GM21529 (cell line): ENCODE measurements at regions not wholly inside any gene's neighbourhood (a gene's known extent, or its start where the extent isn't known, plus 50 kb on each side); places are given as distances from the start of the nearest gene placed in this dataset.
"Not testable (repeated sequence)": the region's sequence is repeated elsewhere in the genome, so short reads cannot be mapped to it uniquely, and the experiment has no call there.

Experiments used
- ATAC-seq: cut with Tn5 transposase; IDR thresholded peaks from one replicate; pipeline ENCODE4 v1.9.1; 2021; ENCODE audit not compliant: unreplicated experiment

DNA sequence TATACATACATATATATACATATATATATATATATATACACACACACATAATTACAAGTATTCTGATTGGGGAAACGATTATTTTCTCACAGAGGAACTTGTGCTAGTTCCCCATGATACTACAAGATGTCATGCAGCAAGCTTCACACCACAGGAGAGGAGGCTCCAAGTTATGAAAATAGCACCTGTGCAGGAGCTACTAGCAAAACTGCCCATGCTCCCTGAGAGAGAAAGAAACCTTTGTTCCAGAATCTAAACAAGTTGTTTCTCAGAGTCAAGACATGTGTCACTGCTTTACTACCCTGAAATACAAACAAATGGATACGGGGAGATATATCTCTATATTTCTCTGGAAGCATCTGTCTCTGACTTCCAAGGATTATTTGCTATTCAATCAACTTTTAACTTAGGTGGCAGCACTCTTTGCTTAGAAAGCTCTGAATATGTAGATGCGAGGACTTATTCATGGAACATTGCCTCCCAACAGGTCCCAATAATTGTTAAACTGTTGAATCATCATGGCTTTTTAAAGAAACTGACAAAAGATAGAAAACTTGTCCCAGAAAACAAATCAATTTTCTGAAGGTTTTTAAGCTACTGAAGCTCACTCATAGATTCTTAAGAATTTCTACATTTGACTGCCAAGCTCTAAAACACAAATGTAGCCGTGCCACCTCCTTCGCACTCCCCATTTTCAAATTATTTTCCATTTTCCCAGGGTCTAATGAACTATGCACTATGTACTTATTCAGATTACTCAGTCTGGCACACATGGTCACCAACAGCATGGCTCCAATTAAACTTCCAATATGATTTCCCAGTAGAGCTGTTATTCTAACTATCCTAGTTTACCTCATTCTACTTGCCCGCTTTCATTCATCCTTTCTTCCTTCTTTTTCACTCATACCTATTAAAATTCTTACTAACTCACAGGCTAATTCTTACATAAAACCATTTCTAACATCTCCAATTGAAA lies 929.1 kb downstream of the LTN1 start:
- ATAC-seq: no peak

DNA sequence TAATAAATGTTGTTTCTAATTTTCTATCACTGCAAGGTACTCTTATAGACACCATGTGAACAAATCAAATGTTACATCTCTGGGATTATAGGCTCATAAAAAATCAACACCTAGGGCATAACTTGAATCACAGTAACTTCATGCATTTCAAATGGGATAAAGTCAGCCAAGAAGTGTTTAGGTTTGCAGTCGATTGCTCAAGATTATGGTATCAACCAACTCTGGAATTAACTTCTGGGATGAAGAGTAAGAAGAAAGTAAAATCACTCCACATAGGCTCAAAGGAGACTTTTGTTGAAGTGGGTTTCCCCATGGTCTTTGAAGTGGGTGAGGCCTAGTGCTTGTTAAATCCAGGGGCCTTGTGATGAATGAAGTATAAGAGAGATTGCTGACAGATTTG lies 939.7 kb downstream of the LTN1 start:
- not testable (repeated sequence) for ATAC-seq

DNA sequence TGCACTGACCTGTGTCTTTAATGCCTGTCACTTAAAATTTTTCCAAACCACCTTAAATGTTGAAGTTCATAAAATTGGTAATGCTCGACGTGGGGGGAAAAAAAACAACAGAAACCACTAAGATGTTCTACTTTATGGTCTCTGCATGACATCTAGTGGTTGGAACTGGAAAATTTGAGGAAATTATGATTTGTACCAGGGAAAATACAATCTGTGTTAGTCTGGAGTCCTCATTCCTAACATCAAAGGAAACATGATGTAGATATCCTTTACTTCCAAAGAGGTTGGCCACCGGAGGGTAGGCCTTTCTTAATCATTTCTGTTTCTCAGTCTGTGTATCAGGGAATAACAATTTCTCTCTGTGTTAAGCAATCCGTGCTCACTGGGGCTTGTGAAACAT lies 941.0 kb downstream of the LTN1 start:
- not testable (repeated sequence) for ATAC-seq

DNA sequence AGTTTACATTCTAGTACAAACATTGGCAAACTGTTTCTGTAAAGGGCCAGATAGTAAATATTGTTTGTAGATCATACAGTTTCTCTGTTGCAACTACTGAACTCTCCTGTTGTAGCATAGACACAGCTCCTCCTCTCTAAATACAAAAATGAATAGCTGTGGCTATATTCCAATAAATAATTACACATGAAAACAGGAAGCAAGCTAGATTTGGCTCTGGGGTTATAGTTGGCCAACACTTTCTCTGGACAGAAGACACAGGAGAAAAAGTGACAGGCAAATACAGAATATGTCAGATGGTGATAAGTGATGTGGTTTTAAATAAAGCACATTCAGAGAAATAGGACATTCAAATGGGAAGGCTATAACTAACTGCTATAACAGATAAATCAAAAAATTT lies 957.0 kb downstream of the LTN1 start:
- not testable (repeated sequence) for ATAC-seq

DNA sequence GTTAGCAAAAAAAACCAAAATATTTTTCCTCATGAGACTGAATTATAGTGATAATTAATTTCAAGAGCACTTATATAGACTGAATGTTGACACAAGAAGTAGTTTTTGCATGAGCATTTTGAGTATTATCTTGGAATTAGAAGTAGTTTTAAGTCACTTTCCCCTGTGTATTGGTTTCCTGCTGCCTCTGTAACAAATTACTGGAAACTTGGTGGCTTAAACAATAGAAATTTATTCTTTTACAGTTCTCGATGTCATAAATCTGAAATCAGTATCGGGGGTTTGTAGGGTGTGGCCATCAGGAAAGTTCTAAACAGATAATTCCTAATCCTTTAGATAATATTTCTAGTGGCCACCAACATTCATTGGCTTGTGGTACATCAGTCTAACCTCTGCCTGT lies 957.8 kb downstream of the LTN1 start:
- not testable (repeated sequence) for ATAC-seq

DNA sequence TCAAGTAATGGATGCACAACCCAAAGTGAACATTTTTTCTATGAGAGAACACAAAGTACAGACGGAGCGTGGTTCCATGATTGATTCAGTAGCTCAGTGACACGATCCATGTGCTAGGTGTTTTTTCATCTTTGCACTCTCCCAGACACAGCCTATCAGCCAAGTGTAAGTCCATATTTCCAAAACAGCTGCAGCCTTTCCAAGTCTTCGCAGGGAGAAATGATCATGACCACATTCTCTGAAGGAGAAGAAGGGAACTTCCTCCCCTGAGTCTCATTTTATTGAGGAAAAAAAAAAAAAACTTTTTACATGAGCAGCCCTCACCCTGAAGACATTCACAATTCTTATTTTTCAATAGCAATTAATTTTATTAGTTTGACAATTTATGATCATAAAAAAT lies 958.3 kb downstream of the LTN1 start:
- not testable (repeated sequence) for ATAC-seq

DNA sequence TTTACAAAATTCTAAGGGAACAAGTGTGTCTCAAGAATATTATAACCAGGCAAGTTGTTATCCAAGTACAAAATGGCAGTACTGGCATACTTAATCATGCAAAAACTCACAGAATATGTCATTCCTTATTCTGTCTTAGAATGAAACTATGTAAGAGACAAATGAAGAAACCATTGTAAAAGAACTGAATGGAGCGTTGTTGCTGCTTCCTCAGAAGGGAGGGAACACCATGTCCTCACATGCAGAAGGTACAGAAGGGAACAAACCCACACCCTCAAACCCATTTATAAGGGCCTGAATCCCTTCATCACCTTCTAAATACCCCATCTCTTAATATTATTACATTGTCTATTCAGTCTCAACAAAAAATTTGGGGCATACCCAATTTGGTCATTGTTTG lies 960.0 kb downstream of the LTN1 start:
- ATAC-seq: not testable (repeated sequence)

DNA sequence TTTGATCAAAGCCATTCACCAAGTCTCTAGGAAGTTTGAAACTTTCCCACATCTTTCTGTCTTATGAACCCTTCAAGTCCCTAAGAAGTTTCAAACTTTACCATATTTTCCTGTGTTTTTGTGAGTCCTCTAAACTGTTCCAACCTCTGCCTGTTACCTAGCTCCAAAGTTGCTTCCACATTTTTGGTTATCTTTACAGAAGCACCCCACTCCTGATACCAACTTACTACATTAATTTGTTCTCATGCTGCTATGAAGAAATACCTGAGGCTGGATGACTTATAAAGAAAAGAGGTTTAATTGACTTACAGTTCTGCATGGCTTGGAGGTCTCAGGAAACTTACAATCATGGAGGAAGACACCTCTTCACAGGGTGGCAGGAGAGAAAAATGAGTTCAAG lies 961.6 kb downstream of the LTN1 start:
- ATAC-seq: not testable (repeated sequence)

DNA sequence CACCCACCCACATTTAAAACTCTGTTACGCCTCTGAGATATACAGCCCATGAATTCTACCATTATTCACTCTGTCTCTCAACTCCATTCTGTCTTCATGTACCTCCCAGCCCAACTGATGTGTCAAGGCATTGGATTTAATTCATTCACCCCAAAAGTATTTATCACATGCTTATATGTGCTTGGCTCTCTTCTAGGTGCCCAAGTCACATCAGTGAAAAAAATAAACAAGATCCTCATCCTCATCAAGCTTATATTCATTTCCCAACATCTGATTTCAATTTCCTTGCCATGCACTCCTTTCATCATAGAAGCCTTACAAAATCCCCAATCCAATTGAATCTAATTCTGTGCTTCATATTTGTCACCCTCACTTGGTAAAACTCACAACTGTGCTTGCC lies 967.6 kb downstream of the LTN1 start:
- ATAC-seq: no peak

DNA sequence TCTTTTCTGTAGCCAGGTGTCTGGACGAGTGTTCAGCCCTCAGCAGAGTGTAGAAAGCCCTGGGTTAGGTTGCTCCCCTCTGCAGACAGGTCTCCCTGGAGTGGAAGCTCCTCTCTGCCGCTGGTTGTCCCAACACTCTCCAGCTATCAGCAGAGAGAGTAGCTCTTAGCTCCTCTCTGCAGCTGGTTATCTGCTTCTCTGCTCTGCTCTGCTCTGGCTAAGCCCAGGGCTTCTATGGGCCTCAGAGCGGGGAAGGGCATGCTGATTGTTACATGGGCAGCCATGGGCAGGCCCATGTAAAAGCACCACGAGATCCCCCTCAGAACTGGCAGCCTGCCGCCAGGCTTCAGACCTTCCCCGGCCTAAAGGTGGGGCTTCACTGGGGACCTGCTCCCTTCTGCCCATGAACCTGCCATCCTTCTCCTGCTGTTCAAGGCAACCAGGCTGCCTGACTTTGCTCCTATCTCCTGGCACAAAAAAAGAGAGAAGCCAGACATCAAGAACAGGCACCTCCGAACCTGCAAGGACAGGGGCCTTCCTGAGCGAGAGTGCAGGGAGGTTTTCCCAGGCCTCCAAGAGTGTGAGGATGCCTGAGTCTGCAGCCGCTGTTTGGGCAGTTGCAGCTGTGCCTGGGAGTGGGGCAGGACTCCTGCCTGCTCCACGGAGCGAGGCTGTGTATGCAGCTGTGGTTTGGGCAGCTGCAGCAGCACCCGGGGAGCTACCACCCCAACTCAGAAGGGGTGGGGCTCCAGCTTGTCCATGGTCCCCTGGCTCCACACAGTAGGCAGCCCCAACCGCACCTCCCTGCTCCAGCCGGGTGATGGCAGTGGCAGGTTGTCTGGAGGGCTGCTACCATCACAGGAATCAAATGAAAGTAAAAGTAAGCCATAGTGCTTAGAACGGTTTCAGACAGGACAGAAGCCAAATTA lies 973.7 kb downstream of the LTN1 start:
- peak; percentile 81 for ATAC-seq

DNA sequence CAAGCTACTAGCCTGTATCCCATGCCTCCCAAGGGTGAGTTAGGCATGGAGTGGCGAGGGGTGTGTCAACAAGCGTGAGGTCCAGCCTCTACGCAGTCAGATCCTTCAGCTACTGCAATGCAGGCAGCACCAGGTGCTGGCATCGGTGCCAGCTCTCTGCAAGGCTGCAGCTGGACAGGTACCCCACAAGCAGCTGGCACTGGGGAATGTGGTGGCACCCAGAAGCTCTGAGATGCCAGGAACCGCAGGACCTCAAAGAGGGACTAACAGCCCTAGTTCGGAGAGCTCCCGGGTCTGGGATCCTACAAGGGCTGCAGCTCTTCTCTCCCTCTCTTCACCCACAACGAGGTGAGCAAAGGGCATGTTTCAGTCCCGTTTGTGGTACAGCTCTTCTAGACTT lies 974.5 kb downstream of the LTN1 start:
- no peak for ATAC-seq

DNA sequence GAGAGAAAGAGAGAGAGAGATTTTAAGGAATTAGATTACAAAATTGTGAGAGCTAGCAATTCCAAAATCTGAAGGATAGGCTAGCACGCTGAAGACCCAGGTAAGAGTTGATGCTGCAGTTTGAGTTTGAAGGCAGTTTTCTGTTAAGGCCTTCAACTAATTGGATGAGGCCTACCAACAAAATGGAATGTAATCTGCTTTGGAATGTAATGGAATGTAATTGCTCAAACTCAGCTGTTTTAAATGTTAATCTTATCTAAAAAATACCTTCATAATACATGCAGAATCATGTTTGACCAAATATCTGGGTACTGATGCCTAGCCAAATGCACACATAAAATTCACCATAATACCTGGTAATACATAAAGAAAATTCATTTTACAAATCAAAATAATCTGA lies 976.1 kb downstream of the LTN1 start:
- no peak for ATAC-seq

DNA sequence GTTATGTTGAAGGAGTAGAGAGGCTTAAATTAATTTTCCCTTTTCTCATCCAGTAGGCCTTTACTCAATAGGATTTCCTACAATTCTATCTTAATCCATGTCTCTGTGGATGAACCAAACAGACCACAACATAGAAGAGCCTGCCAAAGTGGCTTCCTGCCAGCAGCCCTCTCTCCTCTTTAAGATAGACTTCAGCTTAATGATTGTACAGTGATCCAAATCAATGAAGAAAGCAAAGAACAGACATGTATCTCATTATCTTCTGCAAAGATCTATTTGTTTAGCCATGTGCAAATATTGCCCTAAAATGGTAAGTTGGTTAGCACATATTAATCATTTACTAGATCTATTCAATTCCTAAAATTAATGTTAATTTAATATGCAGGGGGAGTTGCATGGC lies 979.6 kb downstream of the LTN1 start:
- not testable (repeated sequence) for ATAC-seq

DNA sequence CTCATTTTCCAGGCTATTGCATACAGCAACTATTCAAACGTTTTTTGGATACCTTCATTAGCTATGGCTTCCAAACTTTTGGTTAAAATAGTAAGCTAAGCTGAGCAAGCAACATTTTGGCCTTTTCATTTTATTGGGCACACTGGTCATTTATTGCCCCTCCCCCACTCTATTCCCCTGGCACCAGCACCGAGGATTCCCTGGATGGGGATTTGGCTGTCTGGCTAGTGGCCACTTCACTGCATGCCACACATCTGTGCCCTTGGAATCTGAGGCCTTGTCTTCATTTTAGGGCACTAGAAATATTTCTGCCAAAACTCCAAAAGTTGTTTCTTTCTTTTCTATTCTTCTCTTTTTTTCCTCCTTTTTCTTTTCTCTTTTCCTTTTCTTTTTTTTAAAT lies 980.7 kb downstream of the LTN1 start:
- not testable (repeated sequence) for ATAC-seq

DNA sequence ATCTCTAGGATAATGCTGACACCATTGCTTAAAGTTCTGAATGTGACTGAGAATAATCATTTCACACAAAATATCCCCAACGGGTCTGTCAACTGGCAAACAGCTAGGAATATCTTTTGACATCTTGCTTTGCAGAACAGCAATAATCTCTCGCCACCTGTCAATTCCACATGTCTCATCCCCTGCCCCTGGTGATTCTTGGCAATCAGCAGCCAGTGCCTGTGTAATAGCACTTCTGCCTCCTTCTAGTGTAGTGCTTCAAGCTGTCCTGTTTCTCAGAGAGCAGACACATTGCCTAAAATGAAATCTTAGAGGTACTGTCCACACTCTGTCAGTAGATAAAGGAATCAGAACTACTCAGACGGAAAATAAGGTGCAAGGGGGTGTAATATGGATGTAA lies 984.4 kb downstream of the LTN1 start:
- ATAC-seq: not testable (repeated sequence)

DNA sequence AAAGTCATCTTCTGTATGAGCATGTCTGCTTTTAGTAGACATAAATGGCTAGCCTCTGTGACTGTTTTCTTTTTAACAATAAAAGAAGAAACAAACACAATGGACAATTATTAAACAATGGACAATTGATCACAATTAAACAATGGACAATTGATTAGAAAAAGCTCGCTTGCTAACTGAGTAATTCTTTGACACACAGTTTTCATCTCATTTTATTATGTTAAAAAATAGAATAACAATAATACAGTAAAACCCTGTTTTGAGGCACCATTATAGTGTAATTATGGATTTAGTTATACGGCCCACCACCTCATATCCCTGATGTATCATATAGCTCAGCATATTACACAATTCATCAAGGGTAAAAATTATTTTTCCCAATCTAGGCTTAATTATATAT lies 989.0 kb downstream of the LTN1 start:
- not testable (repeated sequence) for ATAC-seq

DNA sequence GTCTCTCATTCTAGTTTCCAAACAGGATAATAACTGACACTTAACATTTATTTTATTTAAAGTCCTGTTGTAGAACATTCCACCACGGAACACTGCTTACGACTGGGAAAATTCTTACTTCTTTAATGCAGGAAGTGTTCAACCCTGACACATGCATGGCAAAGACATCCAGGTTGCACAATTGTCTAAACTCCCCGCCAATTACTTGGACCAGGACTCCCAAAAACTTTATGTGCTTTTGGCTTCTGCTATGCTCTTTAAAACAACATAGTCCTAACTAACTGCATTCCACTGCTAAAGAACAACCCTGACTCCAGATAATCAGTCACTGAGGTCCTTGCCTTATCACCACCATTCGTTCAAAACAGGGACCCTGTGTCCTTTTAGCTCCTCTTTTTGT lies 995.8 kb downstream of the LTN1 start:
- not testable (repeated sequence) for ATAC-seq

DNA sequence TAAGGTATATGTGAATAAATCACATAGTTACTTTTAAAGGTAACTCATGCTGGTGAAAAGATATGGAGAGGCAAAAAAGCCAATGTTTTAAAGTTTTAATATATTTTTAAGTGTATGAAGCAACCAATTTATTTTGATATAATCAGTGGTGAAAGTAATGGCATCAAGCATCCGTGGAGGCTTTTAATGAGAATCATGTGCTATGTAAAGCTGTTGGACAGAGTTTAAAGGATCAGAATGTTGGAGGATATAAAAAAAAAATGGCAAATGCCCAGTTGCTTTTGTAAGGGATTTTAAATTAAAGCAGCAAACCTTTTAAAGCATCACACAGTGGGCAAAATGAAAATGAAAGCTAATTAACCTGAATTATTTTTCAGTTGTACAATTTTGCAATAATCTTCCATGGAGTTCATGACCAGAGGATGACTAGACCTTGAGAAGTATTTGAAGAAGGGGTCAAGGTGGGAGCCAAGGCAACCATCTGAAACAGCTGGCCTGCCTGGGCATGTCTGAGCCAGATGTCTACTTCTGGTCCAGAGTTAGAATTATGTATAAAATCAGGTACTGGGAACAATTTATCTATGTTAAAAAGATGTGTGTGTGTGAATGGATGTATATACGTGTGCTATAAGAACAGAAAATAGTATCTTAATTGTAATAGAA lies 1007.9 kb downstream of the LTN1 start:
- not testable (repeated sequence) for ATAC-seq

DNA sequence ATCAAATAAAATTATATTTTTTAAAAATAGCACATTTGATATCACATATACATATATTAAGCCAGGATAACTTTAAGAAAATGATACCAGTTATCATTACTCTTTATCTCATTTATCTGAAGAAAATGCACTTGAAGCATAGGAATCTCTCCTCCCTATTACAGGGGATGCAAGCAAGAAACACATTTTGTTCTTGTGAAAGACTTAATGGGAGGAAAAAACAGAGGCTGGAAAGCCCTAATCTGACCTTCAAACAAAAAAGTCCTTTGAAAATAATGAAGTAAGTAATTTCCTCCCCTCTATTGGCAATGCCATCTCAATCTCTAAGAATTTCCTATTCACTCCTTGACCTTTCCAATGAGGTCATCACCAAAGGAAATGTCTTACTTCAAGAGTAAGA lies 1012.6 kb upstream of the ADAMTS5 start:
- not testable (repeated sequence) for ATAC-seq

DNA sequence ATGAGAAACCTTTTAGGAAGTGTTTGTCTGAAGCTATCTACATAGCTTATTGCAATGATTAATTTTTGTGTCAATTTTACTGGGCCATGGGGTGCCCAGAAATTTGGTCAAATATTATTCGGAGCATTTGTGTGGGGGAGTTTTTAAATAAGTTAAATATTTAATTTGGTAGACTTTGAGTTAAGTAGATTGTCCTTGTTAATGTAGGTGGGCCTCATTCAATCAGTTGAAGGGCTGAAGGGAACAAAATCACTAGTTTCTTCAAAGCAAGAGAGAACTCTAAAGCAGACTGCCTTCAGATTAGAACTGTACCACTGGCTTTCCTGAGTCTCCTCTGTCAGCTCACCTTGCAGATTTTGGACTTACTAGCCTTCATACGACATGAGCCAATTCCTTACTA lies 1008.6 kb upstream of the ADAMTS5 start:
- no peak for ATAC-seq

DNA sequence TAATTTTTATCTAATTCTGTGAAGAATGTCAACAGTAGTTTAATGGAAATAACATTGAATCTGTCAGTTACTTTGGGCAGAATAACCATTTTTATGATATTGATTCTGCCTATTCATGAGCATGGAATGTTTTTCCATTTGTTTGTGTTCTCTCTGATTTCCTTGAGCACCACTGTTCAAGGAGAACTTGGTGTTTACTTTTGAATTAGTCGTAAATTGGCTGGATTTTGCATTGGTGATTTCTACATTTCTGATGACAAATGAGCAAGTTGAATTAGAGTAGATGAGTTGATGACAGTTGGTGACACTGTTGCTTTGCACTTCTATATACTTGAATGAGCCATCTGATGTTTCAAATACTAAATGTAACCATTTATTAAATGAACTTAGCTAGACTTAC lies 1007.3 kb upstream of the ADAMTS5 start:
- ATAC-seq: not testable (repeated sequence)
